D721Med (cell line): ENCODE measurements at regions not wholly inside any gene's neighbourhood (a gene's known extent, or its start where the extent isn't known, plus 50 kb on each side); places are given as distances from the start of the nearest gene placed in this dataset.

Source experiments
- DNase-seq: peaks from one replicate; pipeline ENCODE4 v3.0.0; 2011; ENCODE audit warnings: low spot score; ENCODE audit not compliant: insufficient read length
- FAIRE-seq: peaks from 2 replicates; lab custom pipeline; 2011; peaks lifted over from hg19 to GRCh38; lab: Jason Lieb, UNC
- TF ChIP-seq, protein P1 (sequence below): IDR thresholded peaks from 2 replicates; pipeline ENCODE4 v1.5.1; 2012; ENCODE audit warnings: mild to moderate bottlenecking, control low read depth; ENCODE audit not compliant: insufficient read depth; ENCODE audit errors: missing control alignments

GRCh38 chrX:138034136-138034535, 468.2 kb downstream of the ZIC3 start:
- DNase-seq, result no peak
- no peak for FAIRE-seq
- TF ChIP-seq, protein P1, sequence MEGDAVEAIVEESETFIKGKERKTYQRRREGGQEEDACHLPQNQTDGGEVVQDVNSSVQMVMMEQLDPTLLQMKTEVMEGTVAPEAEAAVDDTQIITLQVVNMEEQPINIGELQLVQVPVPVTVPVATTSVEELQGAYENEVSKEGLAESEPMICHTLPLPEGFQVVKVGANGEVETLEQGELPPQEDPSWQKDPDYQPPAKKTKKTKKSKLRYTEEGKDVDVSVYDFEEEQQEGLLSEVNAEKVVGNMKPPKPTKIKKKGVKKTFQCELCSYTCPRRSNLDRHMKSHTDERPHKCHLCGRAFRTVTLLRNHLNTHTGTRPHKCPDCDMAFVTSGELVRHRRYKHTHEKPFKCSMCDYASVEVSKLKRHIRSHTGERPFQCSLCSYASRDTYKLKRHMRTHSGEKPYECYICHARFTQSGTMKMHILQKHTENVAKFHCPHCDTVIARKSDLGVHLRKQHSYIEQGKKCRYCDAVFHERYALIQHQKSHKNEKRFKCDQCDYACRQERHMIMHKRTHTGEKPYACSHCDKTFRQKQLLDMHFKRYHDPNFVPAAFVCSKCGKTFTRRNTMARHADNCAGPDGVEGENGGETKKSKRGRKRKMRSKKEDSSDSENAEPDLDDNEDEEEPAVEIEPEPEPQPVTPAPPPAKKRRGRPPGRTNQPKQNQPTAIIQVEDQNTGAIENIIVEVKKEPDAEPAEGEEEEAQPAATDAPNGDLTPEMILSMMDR, result no peak

GRCh38 chrX:138037548-138037947, 471.6 kb downstream of the ZIC3 start:
- TF ChIP-seq, protein P1, result no peak
- DNase-seq (no peak), FAIRE-seq (no peak)

- TF ChIP-seq, protein P1, result no peak
- DNase-seq (no peak), FAIRE-seq (no peak)
Measured at GRCh38 chrX:138057883-138058282, 492.0 kb downstream of the ZIC3 start.

- TF ChIP-seq, protein P1, result no peak
- FAIRE-seq (no peak), DNase-seq (no peak)
Measured at GRCh38 chrX:138058931-138059330, 493.0 kb downstream of the ZIC3 start.

DNA sequence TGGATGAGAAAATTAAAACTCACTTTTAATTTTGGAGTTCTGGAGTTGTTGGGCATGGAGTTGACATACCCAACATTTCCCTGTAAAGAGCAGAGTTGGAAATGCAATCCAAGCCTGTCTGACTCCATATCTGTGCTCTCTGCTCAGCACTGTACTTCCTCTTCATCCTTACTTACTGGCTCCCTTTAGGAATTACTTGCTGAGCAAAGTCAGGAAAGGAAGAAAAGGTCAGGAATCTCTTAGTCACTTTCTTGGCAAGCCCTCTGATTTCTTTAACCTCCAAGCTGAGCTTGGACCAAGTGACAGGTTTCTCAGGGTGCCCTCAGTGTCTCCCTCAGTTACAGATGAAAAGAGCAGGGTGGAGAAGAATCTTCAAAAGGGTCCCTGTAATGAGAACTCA, 501.5 kb downstream of the ZIC3 start:
- no peak for FAIRE-seq
- DNase-seq, result no peak
- TF ChIP-seq, protein P1, result no peak

DNA sequence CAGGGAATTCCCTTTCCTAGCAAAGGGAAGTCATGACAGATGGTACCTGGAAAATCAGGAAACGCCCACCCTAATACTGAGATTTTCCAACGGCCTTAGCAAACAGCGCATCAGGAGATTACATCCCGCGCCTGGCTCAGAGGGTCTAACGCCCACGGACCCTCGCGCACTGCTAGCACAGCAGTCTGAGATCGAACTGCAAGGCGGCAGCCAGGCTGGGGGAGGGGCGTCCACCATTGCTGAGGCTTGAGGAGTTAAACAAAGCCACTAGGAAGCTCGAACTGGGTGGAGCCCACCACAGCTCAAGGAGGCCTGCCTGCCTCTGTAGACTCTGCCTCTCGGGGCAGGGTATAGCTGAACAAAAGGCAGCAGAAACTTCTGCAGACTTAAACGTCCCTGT, 507.7 kb downstream of the ZIC3 start:
- TF ChIP-seq, protein P1, result no peak
- DNase-seq, result no peak
- FAIRE-seq, result no peak

- DNase-seq (no peak), FAIRE-seq (no peak)
- TF ChIP-seq, protein P1, result no peak
Measured at GRCh38 chrX:138082251-138082650, 516.3 kb downstream of the ZIC3 start.
